GM12891 (cell line): ENCODE measurements at regions not wholly inside any gene's neighbourhood (a gene's known extent, or its start where the extent isn't known, plus 50 kb on each side); places are given as distances from the start of the nearest gene placed in this dataset.
A peak's percentile ranks its signal among the peaks of the same experiment; 100 is the strongest.

Source experiments
- DNase-seq: peaks from one replicate; pipeline ENCODE4 v3.0.0; 2011; ENCODE audit warnings: low spot score; ENCODE audit not compliant: insufficient read length
- FAIRE-seq: peaks from 2 replicates; lab custom pipeline; 2011; peaks lifted over from hg19 to GRCh38; lab: Jason Lieb, UNC
- PAX5 ChIP-seq: IDR thresholded peaks from 2 replicates; pipeline ENCODE4 v1.6.1; 2011; ENCODE audit warnings: low read length, moderate library complexity, mild to moderate bottlenecking; ENCODE audit not compliant: insufficient read depth, severe bottlenecking
- POLR2A ChIP-seq: IDR thresholded peaks from 2 replicates; pipeline ENCODE4 v1.6.1; 2011; ENCODE audit warnings: low read depth, low read length, control low read depth
- POLR2AphosphoS5 ChIP-seq: IDR thresholded peaks from 2 replicates; pipeline ENCODE4 v1.6.1; 2011; ENCODE audit warnings: low read depth, low read length, control low read depth
- POU2F2 ChIP-seq: IDR thresholded peaks from 2 replicates; pipeline ENCODE4 v1.6.1; 2011; ENCODE audit warnings: low read depth, mild to moderate bottlenecking, control low read depth, low read length, moderate library complexity
- SPI1 ChIP-seq: IDR thresholded peaks from 2 replicates; pipeline ENCODE4 v1.6.1; 2011; ENCODE audit warnings: low read depth, low read length, control low read depth
- TAF1 ChIP-seq: IDR thresholded peaks from 2 replicates; pipeline ENCODE4 v1.6.1; 2011; ENCODE audit warnings: low read depth, low read length, control low read depth

GRCh38 chr3:153282355-153282754 is 120.3 kb downstream of the RAP2B start:
- FAIRE-seq, result no peak
- TF ChIP-seq POU2F2, result no peak
- no peak for TF ChIP-seq POLR2A
- TF ChIP-seq POLR2AphosphoS5, result no peak
- TF ChIP-seq SPI1, result no peak
- no peak for TF ChIP-seq PAX5
- TF ChIP-seq TAF1, result no peak
- DNase-seq, result no peak

DNA sequence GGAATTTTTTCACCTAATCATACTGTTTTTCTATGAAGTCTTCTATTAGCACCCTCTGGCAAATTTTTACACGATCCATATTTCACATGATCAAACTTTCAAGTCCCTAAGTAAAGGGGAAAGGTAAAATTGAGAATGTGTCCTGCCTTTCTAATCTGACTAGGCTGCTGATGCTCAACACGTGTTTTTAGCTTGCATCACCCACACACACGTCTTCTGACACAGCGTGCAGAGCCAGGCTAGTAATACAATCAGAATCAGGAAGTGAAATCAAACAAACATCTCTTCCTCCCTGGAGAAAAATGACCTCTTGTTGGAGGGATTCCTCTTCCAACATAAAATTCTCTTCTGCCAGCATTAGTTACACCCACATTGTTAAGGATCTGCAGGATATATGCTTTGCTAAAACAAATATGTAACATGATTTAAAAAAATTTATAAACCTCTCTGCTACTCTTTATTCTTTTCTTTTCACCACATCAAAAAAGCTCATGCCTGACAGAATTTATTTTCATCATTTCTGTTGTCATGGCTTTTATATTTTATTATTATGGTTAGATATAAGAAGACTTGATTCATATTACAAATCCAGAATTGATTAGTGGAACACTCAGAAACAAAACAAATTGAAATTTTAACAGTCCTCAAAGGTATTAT is 122.4 kb downstream of the RAP2B start:
- FAIRE-seq (peak; percentile 68), DNase-seq (no peak)
- TF ChIP-seq POLR2AphosphoS5 (no peak), SPI1 (peak; percentile 85)

GRCh38 chr3:153285194-153285641 is 123.2 kb downstream of the RAP2B start:
- TF ChIP-seq POLR2AphosphoS5, result no peak
- TF ChIP-seq POU2F2, result no peak
- TF ChIP-seq TAF1, result no peak
- TF ChIP-seq PAX5, result no peak
- TF ChIP-seq POLR2A, result no peak
- TF ChIP-seq SPI1, result no peak
- FAIRE-seq (no peak), DNase-seq (no peak)

- DNase-seq, result no peak
- peak; percentile 9 for FAIRE-seq
- TF ChIP-seq PAX5, result no peak
- no peak for TF ChIP-seq POLR2AphosphoS5
- no peak for TF ChIP-seq SPI1
- TF ChIP-seq POU2F2, result no peak
- no peak for TF ChIP-seq TAF1
- TF ChIP-seq POLR2A, result no peak
These were observed 124.0 kb downstream of the RAP2B start for GRCh38 chr3:153285982-153286381.

DNA sequence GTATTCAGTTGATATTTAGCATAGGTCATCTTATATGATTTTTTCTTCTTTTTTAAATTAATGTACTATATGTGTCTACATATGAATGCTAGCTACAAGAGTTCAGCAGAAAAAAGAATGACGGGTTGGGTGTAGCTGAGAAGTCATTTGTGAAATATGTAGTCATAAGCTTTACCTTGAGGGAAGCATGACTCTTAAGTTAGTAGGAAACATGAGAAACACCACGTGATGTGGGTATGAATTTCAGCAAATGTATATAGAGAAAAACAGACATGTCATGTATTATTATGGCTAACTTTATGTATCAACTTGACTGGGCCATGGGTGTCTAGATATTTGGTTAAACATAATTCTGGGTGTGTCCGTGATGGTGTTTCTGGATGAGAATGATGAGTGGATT is 125.0 kb downstream of the RAP2B start:
- FAIRE-seq, result no peak
- TF ChIP-seq POLR2A (no peak), POU2F2 (no peak), SPI1 (no peak), TAF1 (no peak), POLR2AphosphoS5 (no peak), PAX5 (no peak)
- no peak for DNase-seq

DNA sequence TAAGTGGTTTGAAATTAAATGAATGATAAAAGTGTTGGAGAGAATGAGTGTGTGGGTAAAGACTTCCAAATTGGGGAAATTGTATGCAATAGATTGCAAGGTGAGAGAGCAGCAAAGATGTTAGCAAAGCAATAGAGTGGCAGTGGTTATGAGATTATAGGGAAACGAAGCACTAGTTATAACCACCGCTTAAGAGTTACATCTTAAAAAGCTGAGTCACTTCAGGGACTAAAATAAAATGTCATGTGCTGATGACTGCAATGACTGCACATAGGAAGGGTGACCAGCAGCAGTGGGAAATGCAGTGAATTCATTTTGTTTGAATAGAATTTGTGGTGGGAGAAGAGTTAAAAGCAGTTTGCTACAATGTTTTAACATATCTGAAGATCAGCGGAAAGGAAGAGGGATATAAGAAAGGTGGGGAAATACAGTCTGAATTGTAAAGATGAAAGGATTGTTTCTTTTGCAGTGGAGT is 127.3 kb downstream of the RAP2B start:
- TF ChIP-seq TAF1 (no peak), POLR2AphosphoS5 (no peak), POLR2A (no peak), PAX5 (no peak), POU2F2 (no peak), SPI1 (no peak)
- DNase-seq (no peak), FAIRE-seq (no peak)

DNA sequence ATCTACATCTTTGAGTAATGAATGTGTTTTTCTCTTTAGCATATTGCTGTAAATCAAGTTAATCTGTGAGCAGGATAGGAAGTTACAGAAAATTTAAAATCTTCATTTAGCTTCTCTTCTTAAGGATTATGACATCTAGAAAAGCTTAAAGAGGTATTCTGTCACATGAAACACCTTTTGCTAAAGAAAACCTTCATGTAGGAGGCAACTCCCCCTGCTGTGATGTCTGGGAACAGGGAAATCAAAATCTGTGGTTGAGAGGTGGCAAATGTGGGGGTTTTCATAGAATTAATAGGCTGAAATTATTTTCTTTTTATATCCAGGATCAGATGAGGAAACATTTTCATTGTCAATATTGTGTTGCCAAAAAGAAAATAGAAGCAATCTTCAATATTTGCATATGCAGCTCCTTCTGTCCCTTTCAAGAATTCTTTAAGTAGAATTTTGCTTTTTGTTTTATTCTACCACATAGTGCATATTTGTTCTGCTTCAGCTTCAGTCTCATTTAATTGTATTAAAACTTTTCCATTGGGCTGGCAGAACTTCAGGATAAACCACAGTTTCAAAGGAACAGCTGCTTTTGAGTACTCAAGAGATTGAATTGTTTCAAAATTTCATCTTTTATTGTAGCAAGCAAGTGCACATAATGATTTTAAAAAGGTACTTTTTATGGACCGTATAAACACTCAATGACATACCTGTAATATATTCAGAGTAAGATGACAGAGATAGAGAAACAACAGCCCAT is 128.4 kb downstream of the RAP2B start:
- TF ChIP-seq PAX5, result no peak
- no peak for TF ChIP-seq TAF1
- TF ChIP-seq POU2F2, result no peak
- no peak for TF ChIP-seq SPI1
- TF ChIP-seq POLR2AphosphoS5, result no peak
- TF ChIP-seq POLR2A, result no peak
- no peak for FAIRE-seq

DNA sequence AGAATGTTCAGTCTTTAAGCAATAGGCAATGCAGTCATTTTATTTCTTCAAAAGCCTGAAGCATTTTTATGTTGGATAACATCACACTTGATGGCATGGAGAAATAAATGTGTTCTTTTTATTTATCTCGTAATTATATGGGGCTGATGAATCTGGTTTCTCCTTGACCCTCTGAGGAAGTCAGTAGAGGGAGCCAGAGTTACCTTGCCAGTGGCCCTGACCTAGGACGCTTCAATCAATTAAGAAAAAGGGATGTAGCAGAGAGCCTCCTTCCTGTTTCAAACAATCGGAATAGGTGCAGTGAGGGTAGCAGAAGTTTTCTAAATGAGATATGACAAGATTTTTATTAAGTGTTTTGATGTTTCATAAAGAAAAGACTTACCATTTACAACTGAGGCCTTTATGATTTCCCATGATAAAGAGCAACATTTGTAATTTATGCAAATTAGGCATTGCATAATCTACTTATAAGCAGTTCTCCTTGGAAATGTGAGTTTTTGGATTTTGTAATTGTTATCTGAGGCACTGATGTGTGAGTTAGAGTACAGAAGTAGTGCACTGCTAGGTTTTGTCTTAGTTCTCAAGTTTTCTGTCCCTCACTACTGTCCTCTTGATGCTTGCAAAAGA is 129.1 kb downstream of the RAP2B start:
- TF ChIP-seq PAX5 (no peak), POLR2A (no peak), POU2F2 (no peak), TAF1 (no peak), POLR2AphosphoS5 (no peak), SPI1 (no peak)
- FAIRE-seq (no peak), DNase-seq (no peak)

More for the DNA sequence above, 128.4 kb downstream of the RAP2B start:
- no peak for DNase-seq

- FAIRE-seq (no peak), DNase-seq (no peak)
- TF ChIP-seq POLR2AphosphoS5 (no peak), SPI1 (no peak), TAF1 (no peak), PAX5 (no peak), POLR2A (no peak), POU2F2 (no peak)
These were observed 131.2 kb downstream of the RAP2B start for GRCh38 chr3:153293265-153293664.
